HFF-Myc (cell line): ENCODE measurements at regions not wholly inside any gene's neighbourhood (a gene's known extent, or its start where the extent isn't known, plus 50 kb on each side); places are given as distances from the start of the nearest gene placed in this dataset.
"Not testable (repeated sequence)": the region's sequence is repeated elsewhere in the genome, so short reads cannot be mapped to it uniquely, and the experiment has no call there.

Experiments used
- DNase-seq: peaks from one replicate; pipeline ENCODE4 v3.0.0-alpha.2; 2011; ENCODE audit warnings: low read depth; ENCODE audit errors: extremely low read depth
- H3K4me3 ChIP-seq: replicated peaks from 2 replicates; pipeline ENCODE4 v1.5.1; 2011; ENCODE audit warnings: low read depth, mild to moderate bottlenecking, control low read depth, low read length
- CTCF ChIP-seq: IDR thresholded peaks from 2 replicates; pipeline ENCODE4 v1.5.1; 2012; ENCODE audit warnings: mild to moderate bottlenecking, low read depth, low read length, control low read depth; ENCODE audit errors: missing control alignments

- TF ChIP-seq CTCF, result no peak
- no peak for DNase-seq
- no peak overlapping the region for H3K4me3 ChIP-seq
These were observed 553.8 kb downstream of the PIK3C3 start for GRCh38 chr18:42508683-42509296.

- no peak for DNase-seq
- H3K4me3 ChIP-seq, result no peak overlapping the region
- TF ChIP-seq CTCF, result no peak
These were observed 554.8 kb downstream of the PIK3C3 start for GRCh38 chr18:42509750-42510415.

- no peak for TF ChIP-seq CTCF
- H3K4me3 ChIP-seq, result no peak overlapping the region
These were observed 555.5 kb downstream of the PIK3C3 start for GRCh38 chr18:42510540-42510939.

GRCh38 chr18:42513441-42513840, 558.4 kb downstream of the PIK3C3 start:
- H3K4me3 ChIP-seq, result no peak overlapping the region
- TF ChIP-seq CTCF, result no peak
- DNase-seq, result no peak

More at GRCh38 chr18:42510540-42510939, 555.5 kb downstream of the PIK3C3 start:
- no peak for DNase-seq

- TF ChIP-seq CTCF, result no peak
- no peak for DNase-seq
- no peak overlapping the region for H3K4me3 ChIP-seq
These were observed 559.5 kb downstream of the PIK3C3 start for GRCh38 chr18:42514512-42514911.

- no peak overlapping the region for H3K4me3 ChIP-seq
- TF ChIP-seq CTCF, result no peak
- no peak for DNase-seq
These were observed 562.9 kb downstream of the PIK3C3 start for GRCh38 chr18:42517896-42518295.

GRCh38 chr18:42518331-42518730, 563.3 kb downstream of the PIK3C3 start:
- not testable (repeated sequence) for DNase-seq

More at GRCh38 chr18:42518331-42518730, 563.3 kb downstream of the PIK3C3 start:
- H3K4me3 ChIP-seq, result not testable (repeated sequence)
